ENCODE measurements at regions not wholly inside any gene's neighbourhood (a gene's known extent, or its start where the extent isn't known, plus 50 kb on each side); places are given as distances from the start of the nearest gene placed in this dataset.

GRCh38 chr6:128676456-128676855, 156.1 kb upstream of the PTPRK start:
- TF ChIP-seq REST (IDR thresholded peaks at IDR 0.05) (no peak), TAF1 (conservative IDR thresholded peaks at IDR 0.05) (no peak), CTCF (IDR thresholded peaks at IDR 0.05; ENCODE audit: low read depth, low read length, missing input control) (no peak)

Measured in liver (tissue), 3 donors.